Muscle layer of colon (tissue), 2 donors: ENCODE measurements at regions not wholly inside any gene's neighbourhood (a gene's known extent, or its start where the extent isn't known, plus 50 kb on each side); places are given as distances from the start of the nearest gene placed in this dataset.

Experiments used
- H3K27ac ChIP-seq: one replicate; pipeline ENCODE4 v1.7.0; 2013; ENCODE audit warnings: low read depth, mild to moderate bottlenecking, low read length, moderate library complexity
- H3K27me3 ChIP-seq, 2 donors: one replicate each; pipeline ENCODE4 v1.7.0; 2013; ENCODE audit warnings: low read length in 2 of 2, mild to moderate bottlenecking in 2 of 2; ENCODE audit not compliant: insufficient read depth in 2 of 2, control insufficient read depth in 1 of 2
- H3K36me3 ChIP-seq: one replicate; pipeline ENCODE4 v1.7.0; 2013; ENCODE audit warnings: mild to moderate bottlenecking, low read length; ENCODE audit not compliant: insufficient read depth
- H3K4me1 ChIP-seq: one replicate; pipeline ENCODE4 v1.7.0; 2013; ENCODE audit warnings: mild to moderate bottlenecking, low read length; ENCODE audit not compliant: insufficient read depth
- H3K4me3 ChIP-seq, 2 donors: one replicate each; pipeline ENCODE4 v1.7.0; 2013; ENCODE audit warnings: low read length in 2 of 2, low read depth in 1 of 2, mild to moderate bottlenecking in 1 of 2, moderate library complexity in 1 of 2
- H3K9ac ChIP-seq: one replicate; pipeline ENCODE4 v1.7.0; 2013; ENCODE audit warnings: low read length
- H3K9me3 ChIP-seq: one replicate; pipeline ENCODE4 v1.7.0; 2013; ENCODE audit warnings: mild to moderate bottlenecking, low read length
- donor health status: abdominal sarcoma.
- donor health status: Adenocarcinoma of cecum.

- no peaks in the 10 kb centered on the region for H3K4me1 ChIP-seq
- no peaks in the 10 kb centered on the region for H3K36me3 ChIP-seq
- H3K27ac ChIP-seq = no peak overlapping the region
- H3K9ac ChIP-seq = no peak overlapping the region
- no peaks in the 10 kb centered on the region for H3K27me3 ChIP-seq
- H3K4me3 ChIP-seq = no peak overlapping the region
- no peaks in the 10 kb centered on the region for H3K9me3 ChIP-seq
Measured at GRCh38 chr18:70489986-70490933, 201.4 kb downstream of the SOCS6 start.

- H3K9me3 ChIP-seq = no peaks in the 10 kb centered on the region
- no peak overlapping the region for H3K4me3 ChIP-seq
- no peaks in the 10 kb centered on the region for H3K4me1 ChIP-seq
- H3K27ac ChIP-seq = no peak overlapping the region
- H3K36me3 ChIP-seq = no peaks in the 10 kb centered on the region
- no peak overlapping the region for H3K9ac ChIP-seq
- no peaks in the 10 kb centered on the region for H3K27me3 ChIP-seq
Measured at GRCh38 chr18:70489571-70489970, 200.7 kb downstream of the SOCS6 start.

- H3K27me3 ChIP-seq = no peaks in the 10 kb centered on the region
- H3K4me3 ChIP-seq = no peak overlapping the region
- no peak overlapping the region for H3K27ac ChIP-seq
- H3K36me3 ChIP-seq = no peaks in the 10 kb centered on the region
- no peaks in the 10 kb centered on the region for H3K9me3 ChIP-seq
- H3K9ac ChIP-seq = no peak overlapping the region
- H3K4me1 ChIP-seq = no peaks in the 10 kb centered on the region
Measured at GRCh38 chr18:70469916-70470315, 181.1 kb downstream of the SOCS6 start.

GRCh38 chr18:70468861-70469547, 180.2 kb downstream of the SOCS6 start:
- Histone ChIP-seq H3K9ac (no peak overlapping the region), H3K4me1 (peaks cover 7% of the 10 kb centered on the region), H3K27me3 (no peaks in the 10 kb centered on the region), H3K9me3 (no peaks in the 10 kb centered on the region), H3K27ac (no peak overlapping the region), H3K4me3 (no peak overlapping the region), H3K36me3 (no peaks in the 10 kb centered on the region)

GRCh38 chr18:70464343-70465114, 175.7 kb downstream of the SOCS6 start:
- no peak overlapping the region for H3K27ac ChIP-seq
- H3K36me3 ChIP-seq = no peaks in the 10 kb centered on the region
- no peaks in the 10 kb centered on the region for H3K9me3 ChIP-seq
- H3K27me3 ChIP-seq = no peaks in the 10 kb centered on the region
- no peak overlapping the region for H3K9ac ChIP-seq
- H3K4me1 ChIP-seq = peaks cover 7% of the 10 kb centered on the region
- H3K4me3 ChIP-seq = peak overlapping the region; percentile 29 to 47

- Histone ChIP-seq H3K27me3 (no peaks in the 10 kb centered on the region), H3K36me3 (no peaks in the 10 kb centered on the region), H3K9me3 (no peaks in the 10 kb centered on the region), H3K27ac (no peak overlapping the region), H3K4me1 (peaks cover 7% of the 10 kb centered on the region), H3K4me3 (no peak overlapping the region), H3K9ac (no peak overlapping the region)
Measured at GRCh38 chr18:70463085-70463484, 174.2 kb downstream of the SOCS6 start.

GRCh38 chr18:70462078-70462439, 173.2 kb downstream of the SOCS6 start:
- Histone ChIP-seq H3K36me3 (no peaks in the 10 kb centered on the region), H3K9me3 (no peaks in the 10 kb centered on the region), H3K4me3 (no peak overlapping the region), H3K4me1 (peaks cover 7% of the 10 kb centered on the region), H3K27ac (no peak overlapping the region), H3K27me3 (no peaks in the 10 kb centered on the region), H3K9ac (no peak overlapping the region)

- H3K4me3 ChIP-seq = no peak overlapping the region
- H3K27ac ChIP-seq = no peak overlapping the region
- H3K9ac ChIP-seq = no peak overlapping the region
- H3K27me3 ChIP-seq = no peaks in the 10 kb centered on the region
- H3K36me3 ChIP-seq = no peaks in the 10 kb centered on the region
- H3K9me3 ChIP-seq = no peaks in the 10 kb centered on the region
- H3K4me1 ChIP-seq = peaks cover 7% of the 10 kb centered on the region
Measured at GRCh38 chr18:70461323-70462077, 172.7 kb downstream of the SOCS6 start.

- H3K4me1 ChIP-seq = peaks cover 7% of the 10 kb centered on the region
- H3K36me3 ChIP-seq = no peaks in the 10 kb centered on the region
- no peak overlapping the region for H3K4me3 ChIP-seq
- no peak overlapping the region for H3K9ac ChIP-seq
- H3K27ac ChIP-seq = no peak overlapping the region
- H3K9me3 ChIP-seq = no peaks in the 10 kb centered on the region
- H3K27me3 ChIP-seq = no peaks in the 10 kb centered on the region
Measured at GRCh38 chr18:70459731-70460130, 170.9 kb downstream of the SOCS6 start.

- Histone ChIP-seq H3K9me3 (no peaks in the 10 kb centered on the region), H3K27me3 (no peaks in the 10 kb centered on the region), H3K36me3 (no peaks in the 10 kb centered on the region), H3K4me3 (no peak overlapping the region), H3K27ac (no peak overlapping the region), H3K9ac (no peak overlapping the region), H3K4me1 (peaks cover 3% of the 10 kb centered on the region)
Measured at GRCh38 chr18:70459251-70459650, 170.4 kb downstream of the SOCS6 start.

GRCh38 chr18:70457788-70458187, 168.9 kb downstream of the SOCS6 start:
- Histone ChIP-seq H3K4me1 (no peaks in the 10 kb centered on the region), H3K4me3 (no peak overlapping the region), H3K27me3 (no peaks in the 10 kb centered on the region), H3K9ac (no peak overlapping the region), H3K36me3 (no peaks in the 10 kb centered on the region), H3K27ac (no peak overlapping the region), H3K9me3 (no peaks in the 10 kb centered on the region)
